ENCODE measurements at regions not wholly inside any gene's neighbourhood (a gene's known extent, or its start where the extent isn't known, plus 50 kb on each side); places are given as distances from the start of the nearest gene placed in this dataset.

GRCh38 chr13:107568181-107568580 is 647.2 kb downstream of the LIG4 start:
- no peak overlapping the region for H3K4me3 ChIP-seq (ENCODE audit: control insufficient read depth, low read depth, low read length)
- TF ChIP-seq CTCF (conservative IDR thresholded peaks at IDR 0.05; ENCODE audit: control insufficient read depth, insufficient read depth, low read depth, low read length): no peak
- DNase-seq (ENCODE audit: low read depth): no peak

GRCh38 chr13:107563099-107563925 is 652.0 kb downstream of the LIG4 start:
- TF ChIP-seq CTCF (conservative IDR thresholded peaks at IDR 0.05; ENCODE audit: control insufficient read depth, insufficient read depth, low read depth, low read length): no peak
- DNase-seq (ENCODE audit: low read depth): no peak
- no peak overlapping the region for H3K4me3 ChIP-seq (ENCODE audit: control insufficient read depth, low read depth, low read length)

- no peak for DNase-seq (ENCODE audit: low read depth)
- H3K4me3 ChIP-seq (ENCODE audit: control insufficient read depth, low read depth, low read length): no peak overlapping the region
- TF ChIP-seq CTCF (conservative IDR thresholded peaks at IDR 0.05; ENCODE audit: control insufficient read depth, insufficient read depth, low read depth, low read length): no peak
These were observed 653.1 kb downstream of the LIG4 start for GRCh38 chr13:107562203-107562602.

- TF ChIP-seq CTCF (conservative IDR thresholded peaks at IDR 0.05; ENCODE audit: control insufficient read depth, insufficient read depth, low read depth, low read length): no peak
- H3K4me3 ChIP-seq (ENCODE audit: control insufficient read depth, low read depth, low read length): no peak overlapping the region
- no peak for DNase-seq (ENCODE audit: low read depth)
These were observed 660.9 kb downstream of the LIG4 start for GRCh38 chr13:107554460-107554859.

GRCh38 chr13:107553838-107554237 is 661.5 kb downstream of the LIG4 start:
- DNase-seq (ENCODE audit: low read depth): peak; percentile 9
- TF ChIP-seq CTCF (conservative IDR thresholded peaks at IDR 0.05; ENCODE audit: control insufficient read depth, insufficient read depth, low read depth, low read length): no peak
- H3K4me3 ChIP-seq (ENCODE audit: control insufficient read depth, low read depth, low read length): no peak overlapping the region

GRCh38 chr13:107551521-107551920 is 663.8 kb downstream of the LIG4 start:
- no peak overlapping the region for H3K4me3 ChIP-seq (ENCODE audit: control insufficient read depth, low read depth, low read length)
- no peak for TF ChIP-seq CTCF (conservative IDR thresholded peaks at IDR 0.05; ENCODE audit: control insufficient read depth, insufficient read depth, low read depth, low read length)
- DNase-seq (ENCODE audit: low read depth): no peak

All from fibroblast of mammary gland (primary cell).